ENCODE measurements at regions not wholly inside any gene's neighbourhood (a gene's known extent, or its start where the extent isn't known, plus 50 kb on each side); places are given as distances from the start of the nearest gene placed in this dataset.

GRCh38 chr2:104501342-104501741 is 352.6 kb upstream of the POU3F3 start:
- no peak for DNase-seq (ENCODE audit: low read depth)
- H3K4me3 ChIP-seq (ENCODE audit: low read depth, low read length), result no peak overlapping the region
- in situ Hi-C loops (cut with HindIII; ENCODE audit: low sequenced_read_pairs), result no loop called here
- TF ChIP-seq CTCF (IDR thresholded peaks at IDR 0.05; ENCODE audit: low read depth, low read length, missing control alignments), result no peak

GRCh38 chr2:104501929-104502328 is 352.0 kb upstream of the POU3F3 start:
- in situ Hi-C loops (cut with HindIII; ENCODE audit: low sequenced_read_pairs), result no loop called here
- DNase-seq (ENCODE audit: low read depth), result no peak

GRCh38 chr2:104502901-104503300 is 351.0 kb upstream of the POU3F3 start:
- no peak for DNase-seq (ENCODE audit: low read depth)
- in situ Hi-C loops (cut with HindIII; ENCODE audit: low sequenced_read_pairs), result no loop called here
- TF ChIP-seq CTCF (IDR thresholded peaks at IDR 0.05; ENCODE audit: low read depth, low read length, missing control alignments), result no peak
- no peak overlapping the region for H3K4me3 ChIP-seq (ENCODE audit: low read depth, low read length)

More at GRCh38 chr2:104501929-104502328, 352.0 kb upstream of the POU3F3 start:
- TF ChIP-seq CTCF (IDR thresholded peaks at IDR 0.05; ENCODE audit: low read depth, low read length, missing control alignments), result no peak
- no peak overlapping the region for H3K4me3 ChIP-seq (ENCODE audit: low read depth, low read length)

GRCh38 chr2:104504331-104505073 is 349.4 kb upstream of the POU3F3 start:
- DNase-seq (ENCODE audit: low read depth), result no peak
- in situ Hi-C loops (cut with HindIII; ENCODE audit: low sequenced_read_pairs), result no loop called here
- no peak overlapping the region for H3K4me3 ChIP-seq (ENCODE audit: low read depth, low read length)
- TF ChIP-seq CTCF (IDR thresholded peaks at IDR 0.05; ENCODE audit: low read depth, low read length, missing control alignments), result no peak

GRCh38 chr2:104518256-104518655 is 335.7 kb upstream of the POU3F3 start:
- no peak for TF ChIP-seq CTCF (IDR thresholded peaks at IDR 0.05; ENCODE audit: low read depth, low read length, missing control alignments)
- no peak overlapping the region for H3K4me3 ChIP-seq (ENCODE audit: low read depth, low read length)
- in situ Hi-C loops (cut with HindIII; ENCODE audit: low sequenced_read_pairs), result no loop called here
- no peak for DNase-seq (ENCODE audit: low read depth)

GRCh38 chr2:104521247-104521646 is 332.7 kb upstream of the POU3F3 start:
- no peak for TF ChIP-seq CTCF (IDR thresholded peaks at IDR 0.05; ENCODE audit: low read depth, low read length, missing control alignments)
- no peak for DNase-seq (ENCODE audit: low read depth)
- in situ Hi-C loops (cut with HindIII; ENCODE audit: low sequenced_read_pairs), result no loop called here
- no peak overlapping the region for H3K4me3 ChIP-seq (ENCODE audit: low read depth, low read length)

Data from astrocyte of the cerebellum (primary cell).